ENCODE measurements at regions not wholly inside any gene's neighbourhood (a gene's known extent, or its start where the extent isn't known, plus 50 kb on each side); places are given as distances from the start of the nearest gene placed in this dataset.

- Histone ChIP-seq H3K4me1 (no peaks in the 10 kb centered on the region), H3K9me3 (no peaks in the 10 kb centered on the region), H3K4me3 (ENCODE audit: low read depth, low read length) (no peak overlapping the region), H3K27me3 (peaks cover 3% of the 10 kb centered on the region; the same call in 1 of the 2 replicates), H3K36me3 (no peaks in the 10 kb centered on the region)
- DNase-seq, result no peak
- no peak for TF ChIP-seq CTCF (IDR thresholded peaks at IDR 0.05; ENCODE audit: low read depth, low read length)
These were observed 73.8 kb upstream of the PCSK6 start for GRCh38 chr15:101563176-101563796.

- no peak for TF ChIP-seq CTCF (IDR thresholded peaks at IDR 0.05; ENCODE audit: low read depth, low read length)
- no peak for DNase-seq
- H3K9me3 ChIP-seq, result no peaks in the 10 kb centered on the region
- no peaks in the 10 kb centered on the region for H3K36me3 ChIP-seq
- no peaks in the 10 kb centered on the region for H3K4me1 ChIP-seq
- no peak overlapping the region for H3K4me3 ChIP-seq (ENCODE audit: low read depth, low read length)
- H3K27me3 ChIP-seq, result peaks cover 3% of the 10 kb centered on the region; the same call in 1 of the 2 replicates
These were observed 73.0 kb upstream of the PCSK6 start for GRCh38 chr15:101562428-101563059.

- TF ChIP-seq CTCF (IDR thresholded peaks at IDR 0.05; ENCODE audit: low read depth, low read length), result no peak
- Histone ChIP-seq H3K4me3 (ENCODE audit: low read depth, low read length) (no peak overlapping the region), H3K9me3 (no peaks in the 10 kb centered on the region), H3K27me3 (peaks cover 3% of the 10 kb centered on the region; the same call in 1 of the 2 replicates), H3K36me3 (no peaks in the 10 kb centered on the region), H3K4me1 (no peaks in the 10 kb centered on the region)
- DNase-seq, result no peak
These were observed 72.0 kb upstream of the PCSK6 start for GRCh38 chr15:101561584-101561906.

- no peak for DNase-seq
- TF ChIP-seq CTCF (IDR thresholded peaks at IDR 0.05; ENCODE audit: low read depth, low read length), result no peak
These were observed 71.4 kb upstream of the PCSK6 start for GRCh38 chr15:101560722-101561583.

GRCh38 chr15:101559952-101560351 is 70.4 kb upstream of the PCSK6 start:
- no peak for DNase-seq

More at GRCh38 chr15:101560722-101561583, 71.4 kb upstream of the PCSK6 start:
- Histone ChIP-seq H3K4me3 (ENCODE audit: low read depth, low read length) (no peak overlapping the region), H3K27me3 (peaks cover 3% of the 10 kb centered on the region; the same call in 1 of the 2 replicates), H3K36me3 (no peaks in the 10 kb centered on the region), H3K9me3 (no peaks in the 10 kb centered on the region), H3K4me1 (no peaks in the 10 kb centered on the region)

More at GRCh38 chr15:101559952-101560351, 70.4 kb upstream of the PCSK6 start:
- Histone ChIP-seq H3K4me3 (ENCODE audit: low read depth, low read length) (no peak overlapping the region), H3K27me3 (peaks cover 3% of the 10 kb centered on the region; the same call in 1 of the 2 replicates), H3K9me3 (no peaks in the 10 kb centered on the region), H3K4me1 (no peaks in the 10 kb centered on the region), H3K36me3 (no peaks in the 10 kb centered on the region)
- TF ChIP-seq CTCF (IDR thresholded peaks at IDR 0.05; ENCODE audit: low read depth, low read length), result no peak
